Keratinocyte (primary cell): ENCODE measurements at regions not wholly inside any gene's neighbourhood (a gene's known extent, or its start where the extent isn't known, plus 50 kb on each side); places are given as distances from the start of the nearest gene placed in this dataset.

ENCODE experiments used
- CTCF ChIP-seq, 3 experiments: IDR thresholded peaks in 1 of 3; conservative IDR thresholded peaks in 1 of 3; optimal IDR thresholded peaks in 1 of 3; 2 replicates in 2 of 3; 3 replicates in 1 of 3; pipeline versions ENCODE3 to v1.5.1; 2011; ENCODE audit warnings: low read length in 3 of 3, mild to moderate bottlenecking in 3 of 3, moderate library complexity in 2 of 3, control low read depth in 1 of 3, inconsistent platforms in 1 of 3; ENCODE audit not compliant: insufficient read depth in 2 of 3; ENCODE audit errors: extremely low read depth in 1 of 3
- EZH2 ChIP-seq: IDR thresholded peaks from one replicate; pipeline ENCODE4 v1.6.1; 2012; ENCODE audit warnings: inconsistent platforms, mild to moderate bottlenecking, low read length, moderate library complexity

- TF ChIP-seq CTCF (optimal IDR thresholded peaks at IDR 0.05 in 1 of 3, IDR thresholded peaks at IDR 0.05 in 1 of 3, conservative IDR thresholded peaks at IDR 0.05 in 1 of 3; ENCODE audit: extremely low read depth in 1 of 3, insufficient read depth in 2 of 3, low read length in 3 of 3) = no peak
- TF ChIP-seq EZH2 = no peak
These were observed 81.2 kb downstream of the PDCL3 start for GRCh38 chr2:100643906-100644501.
